Liver (tissue), 3 donors: ENCODE measurements at regions not wholly inside any gene's neighbourhood (a gene's known extent, or its start where the extent isn't known, plus 50 kb on each side); places are given as distances from the start of the nearest gene placed in this dataset.

ENCODE experiments used
- ATF3 ChIP-seq: IDR thresholded peaks from 2 replicates; pipeline ENCODE4 v1.6.1; 2016; ENCODE audit warnings: antibody characterized with exemption
- CTCF ChIP-seq: fragments of 150-350 bp; IDR thresholded peaks from 2 replicates; pipeline ENCODE4 v1.5.1; 2017; ENCODE audit warnings: improper control_type of control experiment, low read depth, low read length; ENCODE audit not compliant: missing input control
- EGR1 ChIP-seq, 2 donors: IDR thresholded peaks; 2 replicates each; pipeline ENCODE4 v1.6.1; 2016 to 2018; ENCODE audit warnings: antibody characterized with exemption in 2 of 2, low read depth in 2 of 2
- GABPA ChIP-seq, 2 donors: IDR thresholded peaks in 1 of 2; conservative IDR thresholded peaks in 1 of 2; 2 replicates each; pipeline ENCODE4 v1.6.1; 2016; ENCODE audit warnings: antibody characterized with exemption in 2 of 2, mild to moderate bottlenecking in 1 of 2, moderate library complexity in 1 of 2
- HNF4A ChIP-seq, 2 donors: conservative IDR thresholded peaks; 2 replicates each; pipeline ENCODE4 v1.6.1; 2016; ENCODE audit warnings: antibody characterized with exemption in 2 of 2, mild to moderate bottlenecking in 2 of 2
- JUND ChIP-seq, 2 donors: IDR thresholded peaks; 2 replicates each; pipeline ENCODE4 v1.6.1; 2016; ENCODE audit warnings: antibody characterized with exemption in 2 of 2
- MAX ChIP-seq: IDR thresholded peaks from 2 replicates; pipeline ENCODE4 v1.6.1; 2016; ENCODE audit warnings: antibody characterized with exemption
- RAD21 ChIP-seq, 2 donors: IDR thresholded peaks; 2 replicates each; pipeline ENCODE4 v1.6.1; 2016; ENCODE audit warnings: antibody characterized with exemption in 2 of 2, mild to moderate bottlenecking in 2 of 2
- REST ChIP-seq: IDR thresholded peaks from 2 replicates; pipeline ENCODE4 v1.6.1; 2016; ENCODE audit warnings: antibody characterized with exemption, mild to moderate bottlenecking
- RXRA ChIP-seq, 2 donors: IDR thresholded peaks; 2 replicates each; pipeline ENCODE4 v1.6.1; 2017 to 2018; ENCODE audit warnings: antibody characterized with exemption in 2 of 2, mild to moderate bottlenecking in 1 of 2
- SP1 ChIP-seq: IDR thresholded peaks from 2 replicates; pipeline ENCODE4 v1.6.1; 2018; ENCODE audit warnings: antibody characterized with exemption, mild to moderate bottlenecking
- TAF1 ChIP-seq: conservative IDR thresholded peaks from 2 replicates; pipeline ENCODE4 v1.6.1; 2016; ENCODE audit warnings: antibody characterized with exemption, mild to moderate bottlenecking
- YY1 ChIP-seq: IDR thresholded peaks from 2 replicates; pipeline ENCODE4 v1.6.1; 2016; ENCODE audit warnings: antibody characterized with exemption, mild to moderate bottlenecking
- TF ChIP-seq, protein P1 (sequence below): IDR thresholded peaks from 2 replicates; pipeline ENCODE4 v1.6.1; 2016; ENCODE audit warnings: antibody characterized with exemption
- donor health status: healthy.
- donor health status: healthy.

GRCh38 chrX:113058634-113059033, 218.0 kb upstream of the AMOT start:
- TF ChIP-seq CTCF (no peak), RXRA (IDR thresholded peaks at IDR 0.05) (no peak), TAF1 (no peak), REST (no peak), JUND (IDR thresholded peaks at IDR 0.05) (no peak), YY1 (no peak), RAD21 (IDR thresholded peaks at IDR 0.05) (no peak), ATF3 (no peak), SP1 (no peak), MAX (no peak), GABPA (IDR thresholded peaks at IDR 0.05 in 1 of 2, conservative IDR thresholded peaks at IDR 0.05 in 1 of 2) (no peak), EGR1 (IDR thresholded peaks at IDR 0.05; ENCODE audit: low read depth in 2 of 2) (no peak), HNF4A (conservative IDR thresholded peaks at IDR 0.05) (no peak)
- TF ChIP-seq, protein P1, sequence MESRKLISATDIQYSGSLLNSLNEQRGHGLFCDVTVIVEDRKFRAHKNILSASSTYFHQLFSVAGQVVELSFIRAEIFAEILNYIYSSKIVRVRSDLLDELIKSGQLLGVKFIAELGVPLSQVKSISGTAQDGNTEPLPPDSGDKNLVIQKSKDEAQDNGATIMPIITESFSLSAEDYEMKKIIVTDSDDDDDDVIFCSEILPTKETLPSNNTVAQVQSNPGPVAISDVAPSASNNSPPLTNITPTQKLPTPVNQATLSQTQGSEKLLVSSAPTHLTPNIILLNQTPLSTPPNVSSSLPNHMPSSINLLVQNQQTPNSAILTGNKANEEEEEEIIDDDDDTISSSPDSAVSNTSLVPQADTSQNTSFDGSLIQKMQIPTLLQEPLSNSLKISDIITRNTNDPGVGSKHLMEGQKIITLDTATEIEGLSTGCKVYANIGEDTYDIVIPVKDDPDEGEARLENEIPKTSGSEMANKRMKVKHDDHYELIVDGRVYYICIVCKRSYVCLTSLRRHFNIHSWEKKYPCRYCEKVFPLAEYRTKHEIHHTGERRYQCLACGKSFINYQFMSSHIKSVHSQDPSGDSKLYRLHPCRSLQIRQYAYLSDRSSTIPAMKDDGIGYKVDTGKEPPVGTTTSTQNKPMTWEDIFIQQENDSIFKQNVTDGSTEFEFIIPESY: no peak
